Heart left ventricle (tissue), 16 donors: ENCODE measurements at regions not wholly inside any gene's neighbourhood (a gene's known extent, or its start where the extent isn't known, plus 50 kb on each side); places are given as distances from the start of the nearest gene placed in this dataset.

Source experiments
- ATAC-seq, 4 donors: fragments of 200-7000 bp; cut with Tn5 transposase; one replicate each; pipeline ENCODE4 v1.9.1; 2020 to 2022; ENCODE audit warnings: moderate library complexity in 4 of 4, mild to moderate bottlenecking in 3 of 4, moderate number of reproducible peaks in 1 of 4
- DNase-seq, 5 donors: peaks; one replicate each; pipeline ENCODE4 v3.0.0-alpha.2; 2020
- H3K27ac ChIP-seq, 12 donors: fragments of 200-600 bp; sonication (generic) in 4 of 12; one replicate each; pipeline versions ENCODE4 v1.5.0 to v1.8.0; 2016 to 2022; ENCODE audit warnings: mild to moderate bottlenecking in 2 of 12
- H3K27me3 ChIP-seq, 9 donors: fragments of 200-600 bp; sonication (generic) in 2 of 9; one replicate each; pipeline versions ENCODE4 v1.5.1 to v1.8.0; 2016 to 2022; ENCODE audit warnings: mild to moderate bottlenecking in 3 of 9
- H3K36me3 ChIP-seq, 9 donors: fragments of 200-600 bp; sonication (generic) in 2 of 9; one replicate each; pipeline versions ENCODE4 v1.5.0 to v1.8.0; 2018 to 2022; ENCODE audit warnings: mild to moderate bottlenecking in 2 of 9
- H3K4me1 ChIP-seq, 12 donors: fragments of 200-600 bp; sonication (generic) in 4 of 12; one replicate each; pipeline versions ENCODE4 v1.5.0 to v1.8.0; 2016 to 2022; ENCODE audit warnings: mild to moderate bottlenecking in 3 of 12
- H3K4me3 ChIP-seq, 12 donors: fragments of 200-600 bp; sonication (generic) in 4 of 12; one replicate each; pipeline versions ENCODE4 v1.5.0 to v1.8.0; 2017 to 2022; ENCODE audit warnings: mild to moderate bottlenecking in 9 of 12, moderate library complexity in 4 of 12
- H3K9me3 ChIP-seq, 12 donors: fragments of 200-600 bp; sonication (generic) in 4 of 12; one replicate each; pipeline versions ENCODE4 v1.5.0 to v1.8.0; 2016 to 2022; ENCODE audit warnings: mild to moderate bottlenecking in 1 of 12
- POLR2A ChIP-seq, 2 donors: fragments of 450-650 bp; IDR thresholded peaks; one replicate each; pipeline ENCODE4 v1.6.1; 2017; ENCODE audit warnings: antibody characterized with exemption in 2 of 2, mild to moderate bottlenecking in 2 of 2, moderate library complexity in 2 of 2
- WGBS, 4 donors: extraction: QIAGEN DNeasy Blood & Tissue Kit in 2 of 4; methylation state at CpG; one replicate each; pipeline versions ENCODE4 v1.1.5 to v1.1.7; 2013 to 2018; 5-methylcytosine and 5-hydroxymethylcytosine counted together
- intact Hi-C, 10 donors: fragments of 100-400 bp; cut with DNase I; formaldehyde crosslinking; loops; one replicate each; pipeline versions ENCODE4 v1.11.1 to v1.14.2; 2022
- TF ChIP-seq, protein P1 (sequence below), 12 donors: fragments of 200-600 bp; sonication (generic) in 4 of 12; IDR thresholded peaks; one replicate each; pipeline versions ENCODE4 v1.5.0 to v1.8.0; 2018 to 2022; ENCODE audit warnings: antibody characterized with exemption in 12 of 12, mild to moderate bottlenecking in 5 of 12
- donor health status: ischemic (EF 13 %, LVEDD 7.1; RV severe dilation, severe dysfunction).
- donor health status: healthy with polysubstance abuse.
- donor health status: DM: no; HTN: yes; CAD: no.
- donor health status: DM: no; HTN: no; CAD: no.
- donor health status: ischemic (EF 25% LVEDD 6.9; RV normal size, moderate dysfunction).
- donor health status: ischemic (EF 25% LVEDD 5.7; RV mildly dilated, moderate dysfunction).
- donor health status: healthy.
- donor health status: DM: yes; HTN: yes; CAD: no.
- donor health status: ischemic (EF 35%, LVEDD 5.7; RV mildly dilated, moderate dysfunction).
- donor health status: nonischemic (EF 11% LVEDD 7.7; RV severe dilation, severe dysfunction).
- donor health status: DM: yes; HTN: yes; CAD: no.
- donor health status: PGD.
- donor health status: ischemic (EF 29% LVEDD 5.4; RV normal size, mild dysfunction).
- donor health status: nonischemic (EF 23%, LVEDD 6.1; RV moderate dilation, normal function).

- no peaks in the 10 kb centered on the region for H3K36me3 ChIP-seq
- no peaks in the 10 kb centered on the region for H3K27me3 ChIP-seq
- DNase-seq (no peak), ATAC-seq (peak in 1 of 4 donors; percentile 30)
- H3K9me3 ChIP-seq: no peaks in the 10 kb centered on the region
- peak overlapping the region in 1 of 12 donors; percentile 87 for H3K27ac ChIP-seq
- TF ChIP-seq POLR2A (IDR thresholded peaks at IDR 0.05): no peak
- TF ChIP-seq, protein P1, sequence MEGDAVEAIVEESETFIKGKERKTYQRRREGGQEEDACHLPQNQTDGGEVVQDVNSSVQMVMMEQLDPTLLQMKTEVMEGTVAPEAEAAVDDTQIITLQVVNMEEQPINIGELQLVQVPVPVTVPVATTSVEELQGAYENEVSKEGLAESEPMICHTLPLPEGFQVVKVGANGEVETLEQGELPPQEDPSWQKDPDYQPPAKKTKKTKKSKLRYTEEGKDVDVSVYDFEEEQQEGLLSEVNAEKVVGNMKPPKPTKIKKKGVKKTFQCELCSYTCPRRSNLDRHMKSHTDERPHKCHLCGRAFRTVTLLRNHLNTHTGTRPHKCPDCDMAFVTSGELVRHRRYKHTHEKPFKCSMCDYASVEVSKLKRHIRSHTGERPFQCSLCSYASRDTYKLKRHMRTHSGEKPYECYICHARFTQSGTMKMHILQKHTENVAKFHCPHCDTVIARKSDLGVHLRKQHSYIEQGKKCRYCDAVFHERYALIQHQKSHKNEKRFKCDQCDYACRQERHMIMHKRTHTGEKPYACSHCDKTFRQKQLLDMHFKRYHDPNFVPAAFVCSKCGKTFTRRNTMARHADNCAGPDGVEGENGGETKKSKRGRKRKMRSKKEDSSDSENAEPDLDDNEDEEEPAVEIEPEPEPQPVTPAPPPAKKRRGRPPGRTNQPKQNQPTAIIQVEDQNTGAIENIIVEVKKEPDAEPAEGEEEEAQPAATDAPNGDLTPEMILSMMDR (IDR thresholded peaks at IDR 0.05): no peak
- H3K4me1 ChIP-seq: peaks cover 0 to 77% (median 0%) of the 10 kb centered on the region in 12 donors
- H3K4me3 ChIP-seq: no peak overlapping the region
- WGBS, 4 donors: 70 to 74% (median 72%) methylated on average over 9 of the region's 9 CpGs
- intact Hi-C loops: no loop called here
Observed at GRCh38 chr6:14730654-14731053, 515.2 kb upstream of the JARID2 start.

DNA sequence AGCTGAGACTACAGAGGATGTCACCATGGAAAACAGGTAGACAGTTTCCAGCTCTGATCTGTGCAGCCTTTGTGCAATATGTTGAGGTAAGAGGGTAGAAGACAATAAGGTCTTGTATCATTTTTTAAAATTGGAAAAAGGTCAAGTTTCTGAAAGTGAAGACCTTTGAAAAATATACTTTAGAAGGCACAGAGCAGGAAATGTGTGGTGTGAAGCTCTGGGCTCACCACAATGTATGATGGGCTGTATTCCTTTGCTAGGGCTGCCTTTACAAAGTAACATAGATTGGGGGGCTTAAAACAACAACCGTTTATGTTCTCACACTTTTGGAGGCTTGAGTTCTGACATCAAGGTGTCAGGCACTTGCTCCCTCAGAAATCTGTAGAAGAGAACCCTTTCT is 514.3 kb upstream of the JARID2 start:
- Histone ChIP-seq H3K27me3 (no peaks in the 10 kb centered on the region), H3K9me3 (no peaks in the 10 kb centered on the region), H3K4me1 (peaks cover 0 to 76% (median 0%) of the 10 kb centered on the region in 12 donors), H3K27ac (no peak overlapping the region), H3K36me3 (no peaks in the 10 kb centered on the region), H3K4me3 (no peak overlapping the region)
- TF ChIP-seq, protein P1 (IDR thresholded peaks at IDR 0.05): no peak
- TF ChIP-seq POLR2A (IDR thresholded peaks at IDR 0.05): no peak
- DNase-seq (no peak), ATAC-seq (no peak)
- 47 to 91% (median 83%) methylated on average over 1 of the region's 1 CpG for WGBS, 4 donors
- intact Hi-C loops: no loop called here

DNA sequence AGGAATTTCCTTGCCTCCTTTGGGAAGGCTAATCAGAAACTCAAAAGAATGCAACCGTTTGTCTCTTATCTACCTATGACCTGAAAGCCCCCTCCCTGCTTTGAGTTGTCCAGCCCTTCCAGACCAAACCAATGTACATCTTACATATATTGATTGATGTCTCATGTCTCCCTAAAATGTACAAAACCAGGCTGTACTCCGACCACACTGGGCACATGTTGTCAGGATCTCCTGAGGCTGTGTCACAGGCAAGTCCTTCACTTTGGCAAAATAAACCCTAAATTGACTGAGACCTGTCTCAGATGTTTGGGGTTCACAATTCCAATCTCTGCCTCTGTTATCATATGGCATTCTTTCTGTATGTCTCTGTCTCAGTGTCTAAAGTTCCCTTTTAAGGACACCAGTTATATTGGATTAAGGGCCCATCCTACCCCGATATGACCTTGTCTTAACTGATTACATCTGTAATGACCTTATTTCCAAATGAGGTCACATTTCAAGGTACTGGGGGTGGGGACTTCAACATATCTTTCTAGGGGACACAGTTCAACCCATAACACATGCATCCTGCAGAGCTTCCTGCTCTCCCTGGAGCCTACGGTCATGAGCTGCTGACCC is 513.5 kb upstream of the JARID2 start:
- DNase-seq: no peak
- intact Hi-C loops: no loop called here
- ATAC-seq: no peak
- H3K36me3 ChIP-seq: no peaks in the 10 kb centered on the region
- no peak for TF ChIP-seq POLR2A (IDR thresholded peaks at IDR 0.05)
- TF ChIP-seq, protein P1 (IDR thresholded peaks at IDR 0.05): no peak
- 69 to 80% (median 71%) methylated on average over 4 of the region's 4 CpGs for WGBS, 4 donors
- H3K27me3 ChIP-seq: no peaks in the 10 kb centered on the region
- H3K27ac ChIP-seq: peak overlapping the region in 1 of 12 donors; percentile 81
- peaks cover 0 to 69% (median 0%) of the 10 kb centered on the region in 12 donors for H3K4me1 ChIP-seq
- no peak overlapping the region for H3K4me3 ChIP-seq
- no peaks in the 10 kb centered on the region for H3K9me3 ChIP-seq

DNA sequence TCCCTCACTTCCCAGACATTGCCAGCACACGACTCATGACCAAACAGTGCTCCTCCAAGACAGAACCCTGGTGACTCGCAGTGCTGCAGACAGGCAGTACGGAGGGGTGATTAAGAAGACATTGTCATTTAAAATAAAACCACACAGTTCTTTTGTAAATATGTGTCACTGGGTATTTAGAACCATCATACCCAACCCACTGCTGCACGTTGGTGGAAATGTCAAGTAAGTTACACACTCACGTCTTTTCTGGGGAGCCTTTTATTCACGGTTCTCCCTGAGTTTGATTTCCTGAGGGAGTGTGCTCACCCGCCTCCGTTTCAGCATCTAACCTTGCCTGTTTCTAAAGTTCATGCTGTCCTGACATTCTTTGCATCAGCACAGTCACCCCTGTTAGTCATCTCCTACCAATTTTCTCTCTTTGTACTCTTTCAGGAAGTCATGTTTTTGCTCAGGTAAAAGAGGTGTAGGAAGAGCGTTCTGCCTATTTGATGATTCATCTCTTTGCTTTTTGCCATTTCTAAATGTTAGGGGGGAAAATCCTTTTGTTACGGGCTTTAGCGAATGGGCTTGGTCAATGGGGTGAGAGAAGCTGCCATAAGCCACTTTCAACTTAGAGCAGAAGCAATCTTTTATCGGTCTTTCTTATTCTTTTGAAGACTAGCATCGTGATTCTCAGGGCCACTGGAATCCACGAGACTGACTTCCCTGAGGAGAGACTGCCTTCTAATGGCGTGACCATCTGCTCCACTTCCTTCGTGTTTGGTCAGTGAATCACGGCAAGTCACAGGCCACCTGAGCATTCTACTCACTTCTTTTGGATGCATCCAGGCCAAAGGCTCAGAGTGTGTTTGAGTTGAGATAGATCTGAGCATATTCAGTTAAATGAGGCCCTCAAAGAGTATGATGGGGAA is 512.8 kb upstream of the JARID2 start:
- 85 to 89% (median 87%) methylated on average over 17 of the region's 17 CpGs for WGBS, 4 donors
- ATAC-seq: no peak
- Histone ChIP-seq H3K36me3 (no peaks in the 10 kb centered on the region), H3K27me3 (no peaks in the 10 kb centered on the region), H3K4me3 (no peak overlapping the region), H3K4me1 (peaks cover 0 to 63% (median 0%) of the 10 kb centered on the region in 12 donors), H3K9me3 (no peaks in the 10 kb centered on the region), H3K27ac (peak overlapping the region in 1 of 12 donors; percentile 81)
- TF ChIP-seq, protein P1 (IDR thresholded peaks at IDR 0.05): no peak
- no peak for TF ChIP-seq POLR2A (IDR thresholded peaks at IDR 0.05)
- no peak for DNase-seq
- intact Hi-C loops: no loop called here
